Trophoblast cell (in vitro differentiated cells and primary cell): ENCODE measurements at regions not wholly inside any gene's neighbourhood (a gene's known extent, or its start where the extent isn't known, plus 50 kb on each side); places are given as distances from the start of the nearest gene placed in this dataset.

Source experiments
- DNase-seq, 2 donors: peaks; one replicate each; pipeline ENCODE4 v3.0.0-alpha.2; 2016
- H2AFZ ChIP-seq: 2 replicates; pipeline ENCODE4 v1.6.1; 2013; ENCODE audit warnings: low read length, moderate library complexity, mild to moderate bottlenecking; ENCODE audit not compliant: insufficient read depth, poor library complexity
- H2AK5ac ChIP-seq: 2 replicates; pipeline ENCODE4 v1.6.1; 2013; ENCODE audit warnings: mild to moderate bottlenecking, low read length
- H2BK120ac ChIP-seq: 2 replicates; pipeline ENCODE4 v1.6.1; 2013; ENCODE audit warnings: low read length, mild to moderate bottlenecking, moderate library complexity; ENCODE audit not compliant: insufficient read depth, poor library complexity
- H2BK12ac ChIP-seq: 2 replicates; pipeline ENCODE4 v1.6.1; 2013; ENCODE audit warnings: mild to moderate bottlenecking, low read length, moderate library complexity
- H2BK5ac ChIP-seq: 2 replicates; pipeline ENCODE4 v1.6.1; 2013; ENCODE audit warnings: low read length, low read depth, moderate library complexity, mild to moderate bottlenecking; ENCODE audit not compliant: poor library complexity
- H3K14ac ChIP-seq: 2 replicates; pipeline ENCODE4 v1.6.1; 2013; ENCODE audit warnings: mild to moderate bottlenecking, low read length
- H3K18ac ChIP-seq: 2 replicates; pipeline ENCODE4 v1.6.1; 2013; ENCODE audit warnings: mild to moderate bottlenecking, low read length
- H3K23ac ChIP-seq: 2 replicates; pipeline ENCODE4 v1.6.1; 2013; ENCODE audit warnings: low read length
- H3K27ac ChIP-seq: 2 replicates; pipeline ENCODE4 v1.5.1; 2013; ENCODE audit warnings: low read depth, mild to moderate bottlenecking, inconsistent platforms, low read length, moderate library complexity
- H3K27me3 ChIP-seq: 2 replicates; pipeline ENCODE4 v1.6.1; 2013; ENCODE audit warnings: inconsistent platforms, mild to moderate bottlenecking, low read length, moderate library complexity; ENCODE audit not compliant: insufficient read depth
- H3K36me3 ChIP-seq, 2 experiments: 1 replicate in 1 of 2; 2 replicates in 1 of 2; pipeline ENCODE4 v1.6.1; 2013; ENCODE audit warnings: low read length in 2 of 2, mild to moderate bottlenecking in 2 of 2, moderate library complexity in 1 of 2; ENCODE audit not compliant: insufficient read depth in 2 of 2, control insufficient read depth in 1 of 2
- H3K4ac ChIP-seq: 2 replicates; pipeline ENCODE4 v1.6.1; 2013; ENCODE audit warnings: low read depth, mild to moderate bottlenecking, low read length, moderate library complexity
- H3K4me1 ChIP-seq, 2 experiments: 1 replicate in 1 of 2; 2 replicates in 1 of 2; pipeline ENCODE4 v1.6.1; 2013; ENCODE audit warnings: low read length in 2 of 2, mild to moderate bottlenecking in 2 of 2, moderate library complexity in 1 of 2; ENCODE audit not compliant: insufficient read depth in 2 of 2, control insufficient read depth in 1 of 2
- H3K4me2 ChIP-seq: 2 replicates; pipeline ENCODE4 v1.6.1; 2013; ENCODE audit warnings: inconsistent platforms, mild to moderate bottlenecking, low read length, moderate library complexity
- H3K4me3 ChIP-seq: 2 replicates; pipeline ENCODE4 v1.5.1; 2013; ENCODE audit warnings: mild to moderate bottlenecking, low read depth, low read length, inconsistent platforms
- H3K79me1 ChIP-seq: one replicate; pipeline ENCODE4 v1.6.1; 2013; ENCODE audit warnings: low read length
- H3K79me2 ChIP-seq: 2 replicates; pipeline ENCODE4 v1.6.1; 2013; ENCODE audit warnings: low read length, mild to moderate bottlenecking; ENCODE audit not compliant: control insufficient read depth, insufficient read depth, poor library complexity
- H3K9ac ChIP-seq: 2 replicates; pipeline ENCODE4 v1.6.1; 2013; ENCODE audit warnings: mild to moderate bottlenecking, low read length
- H3K9me3 ChIP-seq: 2 replicates; pipeline ENCODE4 v1.6.1; 2013; ENCODE audit warnings: low read depth, mild to moderate bottlenecking, control low read depth, inconsistent platforms, low read length; ENCODE audit not compliant: insufficient read depth
- H4K12ac ChIP-seq: 2 replicates; pipeline ENCODE4 v1.6.1; 2013; ENCODE audit warnings: low read depth, mild to moderate bottlenecking, low read length, moderate library complexity
- H4K8ac ChIP-seq: 2 replicates; pipeline ENCODE4 v1.6.1; 2013; ENCODE audit warnings: low read depth, mild to moderate bottlenecking, low read length, moderate library complexity
- H4K91ac ChIP-seq: one replicate; pipeline ENCODE4 v1.6.1; 2013; ENCODE audit warnings: low read depth, mild to moderate bottlenecking, low read length, moderate library complexity
- WGBS: extraction: QIAGEN DNeasy Blood & Tissue Kit; methylation state at CpG from one replicate; pipeline ENCODE4 v1.1.7; 2013; ENCODE audit warnings: missing lambda C conversion rate; ENCODE audit not compliant: insufficient read length, insufficient coverage; ENCODE audit errors: extremely low coverage; 5-methylcytosine and 5-hydroxymethylcytosine counted together

DNA sequence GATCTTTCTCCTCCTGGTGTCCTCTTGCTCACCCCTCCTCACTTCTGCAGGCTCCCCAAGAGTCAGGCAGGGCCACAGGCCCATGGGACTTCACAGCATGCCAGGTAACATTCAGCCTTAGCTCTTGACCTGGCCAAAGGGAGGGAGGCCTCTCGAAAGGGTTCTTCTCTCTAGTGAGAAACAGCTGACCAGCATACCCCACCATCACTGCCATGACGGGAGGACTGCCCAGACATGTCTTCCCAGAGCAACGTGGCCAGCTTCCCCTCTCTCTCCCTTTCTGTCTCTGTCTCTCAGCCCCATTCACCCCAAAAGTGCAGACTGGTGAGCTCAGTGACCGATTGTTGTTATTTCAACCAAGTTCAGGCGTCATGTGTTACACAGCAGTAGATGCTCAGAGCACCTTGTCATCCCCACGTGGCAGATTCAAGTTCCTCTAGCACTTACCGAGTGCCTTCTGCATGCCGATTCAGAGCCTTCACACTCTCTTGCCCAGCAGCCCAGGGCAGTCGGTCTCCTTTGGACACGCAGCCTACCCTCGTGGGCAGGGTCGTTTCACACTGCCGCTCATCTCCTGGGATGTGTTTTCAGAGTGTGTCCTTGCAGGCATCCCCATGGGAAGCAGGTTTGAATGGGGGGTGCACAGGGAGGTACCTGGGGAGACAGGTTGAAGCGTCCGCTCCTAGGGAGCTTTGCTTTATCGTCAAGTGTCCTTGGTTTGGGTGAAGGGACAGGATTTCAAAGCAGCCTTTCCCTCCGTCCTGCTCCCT lies 259.9 kb downstream of the NDUFA10 start:
- no peak overlapping the region for H3K4ac ChIP-seq
- H3K18ac ChIP-seq = no peak overlapping the region
- H3K14ac ChIP-seq = no peak overlapping the region
- no peaks in the 10 kb centered on the region for H3K79me1 ChIP-seq
- H3K27me3 ChIP-seq = no peaks in the 10 kb centered on the region
- peaks cover 17% of the 10 kb centered on the region for H3K9me3 ChIP-seq
- H4K91ac ChIP-seq = no peak overlapping the region
- no peak overlapping the region for H3K27ac ChIP-seq
- no peak overlapping the region for H3K23ac ChIP-seq
- H3K9ac ChIP-seq = no peak overlapping the region
- no peaks in the 10 kb centered on the region for H3K4me1 ChIP-seq
- H3K79me2 ChIP-seq = no peaks in the 10 kb centered on the region
- H3K36me3 ChIP-seq = no peaks in the 10 kb centered on the region
- no peak overlapping the region for H4K8ac ChIP-seq
- H2BK120ac ChIP-seq = no peak overlapping the region
- H2AK5ac ChIP-seq = no peak overlapping the region
- no peak overlapping the region for H2BK5ac ChIP-seq
- no peak overlapping the region for H2AFZ ChIP-seq
- no peak overlapping the region for H3K4me3 ChIP-seq
- WGBS = no CpG with 5 or more reads among the region's 17 CpGs
- no peak overlapping the region for H4K12ac ChIP-seq
- H3K4me2 ChIP-seq = no peak overlapping the region
- DNase-seq = no peak
- no peak overlapping the region for H2BK12ac ChIP-seq

DNA sequence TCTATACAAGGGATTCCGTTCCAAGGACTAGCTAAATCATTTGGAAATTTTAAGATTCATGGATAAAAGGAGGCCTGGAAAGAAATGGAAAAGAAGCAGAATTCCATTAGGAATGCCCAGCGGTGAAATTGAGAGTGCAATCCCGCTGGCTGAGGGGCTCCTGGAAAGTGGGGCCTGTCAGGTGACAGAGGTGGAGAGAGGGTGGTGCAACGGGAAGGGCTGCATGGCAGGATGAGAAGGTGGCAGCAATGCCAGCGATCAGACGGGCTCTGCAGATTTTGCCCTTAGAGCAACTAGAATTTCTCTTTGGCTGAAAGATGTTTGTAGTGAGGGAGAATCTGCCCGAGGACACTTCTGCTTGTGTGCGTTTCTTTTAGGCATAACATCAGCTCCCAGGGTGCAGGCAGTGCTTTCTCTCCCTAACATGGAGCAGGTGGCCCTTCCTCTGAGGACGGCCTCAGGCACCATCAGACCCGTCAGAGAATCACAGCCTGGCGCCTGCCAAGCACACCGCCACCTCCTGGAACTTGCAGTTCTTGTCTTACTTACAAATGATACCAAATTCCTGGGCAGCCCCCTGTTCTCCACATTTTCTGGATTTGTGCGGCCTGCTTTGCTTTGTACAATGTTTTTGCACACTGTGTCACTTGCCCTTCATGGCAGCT lies 261.6 kb downstream of the NDUFA10 start:
- H3K36me3 ChIP-seq = no peaks in the 10 kb centered on the region
- no peak overlapping the region for H4K12ac ChIP-seq
- no peak overlapping the region for H3K4me2 ChIP-seq
- H2BK12ac ChIP-seq = no peak overlapping the region
- no peak overlapping the region for H2AK5ac ChIP-seq
- H3K9ac ChIP-seq = no peak overlapping the region
- H3K27ac ChIP-seq = no peak overlapping the region
- H3K18ac ChIP-seq = no peak overlapping the region
- no peak for DNase-seq
- H3K14ac ChIP-seq = no peak overlapping the region
- no peak overlapping the region for H4K8ac ChIP-seq
- no peaks in the 10 kb centered on the region for H3K79me1 ChIP-seq
- no peaks in the 10 kb centered on the region for H3K27me3 ChIP-seq
- no peak overlapping the region for H3K4me3 ChIP-seq
- no peak overlapping the region for H2BK120ac ChIP-seq
- H4K91ac ChIP-seq = no peak overlapping the region
- no peak overlapping the region for H2BK5ac ChIP-seq
- no peak overlapping the region for H3K23ac ChIP-seq
- H3K4me1 ChIP-seq = peaks cover 0 to 2% of the 10 kb centered on the region in 2 experiments
- no peak overlapping the region for H3K4ac ChIP-seq
- H2AFZ ChIP-seq = no peak overlapping the region
- no CpG with 5 or more reads among the region's 13 CpGs for WGBS
- no peaks in the 10 kb centered on the region for H3K79me2 ChIP-seq
- peaks cover 17% of the 10 kb centered on the region for H3K9me3 ChIP-seq

DNA sequence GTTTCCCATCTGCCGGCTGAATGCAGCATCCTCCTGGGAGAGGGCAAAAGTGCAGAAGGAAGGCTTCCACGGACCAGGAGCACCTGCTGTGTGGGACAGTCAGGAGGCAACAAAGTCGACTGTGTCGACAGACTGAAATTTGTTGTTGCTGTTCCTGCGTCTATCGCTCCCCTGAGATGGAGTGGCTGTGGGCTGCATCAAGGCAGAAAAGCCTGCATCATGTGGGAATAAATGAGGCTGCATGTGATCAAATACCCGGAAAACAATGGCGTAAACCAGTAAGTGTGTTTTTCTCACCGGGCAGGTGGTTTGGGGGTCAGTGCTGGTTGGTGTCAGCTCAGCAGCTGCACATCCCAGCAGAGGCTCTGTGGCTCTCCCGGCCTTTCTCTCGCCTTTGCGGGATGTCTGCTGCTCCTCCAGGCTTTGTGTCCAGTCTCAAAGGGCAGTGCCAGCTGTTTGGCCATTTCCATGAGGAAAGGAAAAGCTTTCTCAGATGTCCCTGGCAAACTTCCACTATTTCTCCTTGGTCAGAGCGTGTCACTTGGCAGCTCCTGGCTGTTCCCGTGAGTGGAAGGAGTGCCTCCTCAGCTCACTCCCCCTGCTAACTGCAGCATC lies 262.4 kb downstream of the NDUFA10 start:
- no peak overlapping the region for H4K12ac ChIP-seq
- H4K91ac ChIP-seq = no peak overlapping the region
- H3K4me3 ChIP-seq = no peak overlapping the region
- no CpG with 5 or more reads among the region's 14 CpGs for WGBS
- H3K27ac ChIP-seq = no peak overlapping the region
- DNase-seq = no peak
- H2AFZ ChIP-seq = no peak overlapping the region
- H3K4me1 ChIP-seq = peaks cover 2 to 6% of the 10 kb centered on the region in 2 experiments
- H2BK120ac ChIP-seq = no peak overlapping the region
- peaks cover 17% of the 10 kb centered on the region for H3K9me3 ChIP-seq
- H3K9ac ChIP-seq = no peak overlapping the region
- H3K79me1 ChIP-seq = no peaks in the 10 kb centered on the region
- H3K79me2 ChIP-seq = no peaks in the 10 kb centered on the region
- H3K18ac ChIP-seq = no peak overlapping the region
- no peak overlapping the region for H2BK12ac ChIP-seq
- H3K23ac ChIP-seq = no peak overlapping the region
- H2AK5ac ChIP-seq = no peak overlapping the region
- H2BK5ac ChIP-seq = no peak overlapping the region
- no peak overlapping the region for H3K4ac ChIP-seq
- H3K4me2 ChIP-seq = no peak overlapping the region
- H3K36me3 ChIP-seq = no peaks in the 10 kb centered on the region
- no peaks in the 10 kb centered on the region for H3K27me3 ChIP-seq
- H3K14ac ChIP-seq = no peak overlapping the region
- H4K8ac ChIP-seq = no peak overlapping the region

DNA sequence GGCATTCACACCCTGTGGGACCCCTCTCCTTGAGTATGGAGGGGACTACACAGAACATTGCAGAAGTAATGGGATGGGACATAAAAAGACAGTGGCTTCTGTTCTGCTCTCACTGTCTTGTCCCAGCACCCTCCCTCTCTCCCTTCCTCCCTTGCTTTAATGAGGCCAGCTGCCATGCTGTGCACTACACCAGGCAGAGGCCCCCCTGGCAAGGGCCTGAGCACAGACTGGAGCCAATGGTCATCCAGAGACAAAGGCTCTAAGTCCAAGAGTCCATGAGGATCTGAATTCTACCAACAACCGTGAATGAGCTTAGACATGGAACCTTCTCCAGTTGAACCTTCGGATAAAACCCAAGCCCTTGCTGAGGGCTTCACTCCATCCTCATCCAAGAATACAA lies 263.0 kb downstream of the NDUFA10 start:
- no peak overlapping the region for H2AFZ ChIP-seq
- H3K18ac ChIP-seq = no peak overlapping the region
- H2BK12ac ChIP-seq = no peak overlapping the region
- no peaks in the 10 kb centered on the region for H3K27me3 ChIP-seq
- H4K91ac ChIP-seq = no peak overlapping the region
- no peak overlapping the region for H2BK5ac ChIP-seq
- no peak overlapping the region for H2BK120ac ChIP-seq
- H3K79me2 ChIP-seq = no peaks in the 10 kb centered on the region
- DNase-seq = no peak
- no peak overlapping the region for H3K4me3 ChIP-seq
- no peak overlapping the region for H4K8ac ChIP-seq
- no peak overlapping the region for H3K23ac ChIP-seq
- H3K4me1 ChIP-seq = peaks cover 2 to 6% of the 10 kb centered on the region in 2 experiments
- no peak overlapping the region for H4K12ac ChIP-seq
- H3K9ac ChIP-seq = no peak overlapping the region
- no peak overlapping the region for H3K4ac ChIP-seq
- no peaks in the 10 kb centered on the region for H3K36me3 ChIP-seq
- H3K79me1 ChIP-seq = no peaks in the 10 kb centered on the region
- no peak overlapping the region for H3K14ac ChIP-seq
- H3K9me3 ChIP-seq = peaks cover 17% of the 10 kb centered on the region
- no peak overlapping the region for H3K4me2 ChIP-seq
- no peak overlapping the region for H3K27ac ChIP-seq
- no CpG with 5 or more reads among the region's 2 CpGs for WGBS
- H2AK5ac ChIP-seq = no peak overlapping the region
